K562 (cell line): ENCODE measurements at regions not wholly inside any gene's neighbourhood (a gene's known extent, or its start where the extent isn't known, plus 50 kb on each side); places are given as distances from the start of the nearest gene placed in this dataset.

Experiments
- ATAC-seq: fragments of 200-7000 bp; cut with Tn5 transposase; 3 replicates; pipeline ENCODE4 v1.9.1; 2020; ENCODE audit warnings: moderate library complexity
- BruUV-seq: library from RNA; stranded (reverse); fragments of 400-500 nt; replicated peaks from 2 replicates; lab custom pipeline; 2021; lab: Mats Ljungman, UMichigan
- CTCF ChIA-PET: fragments of 300-600 bp; formaldehyde crosslinking; extraction: SDS; loops from one replicate; lab custom pipeline; 2021; ENCODE audit warnings: low intra/inter-chr PET ratio; lab: Yijun Ruan, JAX
- POLR2A ChIA-PET: fragments of 300-600, 350-650 bp; sonication (Branson Sonifier 250); formaldehyde crosslinking; extraction: SDS; loops from one replicate; lab custom pipeline; 2021; ENCODE audit warnings: antibody characterized with exemption, inconsistent platforms; lab: Yijun Ruan, JAX
- DNase-seq, 4 experiments: peaks; one replicate each; pipeline versions ENCODE4 v3.0.0 to v3.0.0-alpha.2; 2011 to 2018; ENCODE audit warnings: low spot score in 3 of 4, mixed read lengths in 3 of 4; ENCODE audit errors: extremely low read depth in 1 of 4
- FAIRE-seq: peaks from 2 replicates; lab custom pipeline; 2011; peaks lifted over from hg19 to GRCh38; lab: Jason Lieb, UNC
- H2AFZ ChIP-seq: 2 replicates; pipeline ENCODE4 v1.6.0; 2011; ENCODE audit warnings: low read depth, low read length, control low read depth, inconsistent platforms
- H3K27ac ChIP-seq: fragments of 200-600 bp; 3 replicates; pipeline ENCODE4 v1.8.0; 2011; ENCODE audit warnings: low read depth, mild to moderate bottlenecking, control low read depth, inconsistent platforms, low read length, moderate library complexity, mixed read lengths; ENCODE audit errors: extremely low read depth
- H3K27me3 ChIP-seq, 2 experiments: fragments of 300-600 bp in 1 of 2; 2 replicates in 1 of 2; 3 replicates in 1 of 2; pipeline versions ENCODE4 v1.6.0 to v1.8.0; 2011; ENCODE audit warnings: inconsistent platforms in 2 of 2, low read length in 2 of 2, mild to moderate bottlenecking in 1 of 2, mixed read lengths in 1 of 2, moderate library complexity in 1 of 2; ENCODE audit not compliant: control insufficient read depth in 2 of 2, insufficient read depth in 2 of 2
- H3K36me3 ChIP-seq: fragments of 300-600 bp; 3 replicates; pipeline ENCODE4 v1.8.0; 2011; ENCODE audit warnings: mild to moderate bottlenecking, low read length, inconsistent platforms; ENCODE audit not compliant: control insufficient read depth, insufficient read depth
- H3K4me1 ChIP-seq, 2 experiments: fragments of 200-600 bp in 1 of 2; replicated peaks in 1 of 2; 2 replicates in 1 of 2; 3 replicates in 1 of 2; pipeline versions ENCODE4 v1.5.1 to v1.8.0; 2011; ENCODE audit warnings: inconsistent platforms in 2 of 2, low read length in 2 of 2, mild to moderate bottlenecking in 1 of 2, mixed read lengths in 1 of 2, moderate library complexity in 1 of 2; ENCODE audit not compliant: control insufficient read depth in 2 of 2, insufficient read depth in 2 of 2
- H3K4me2 ChIP-seq: 2 replicates; pipeline ENCODE4 v1.6.1; 2011; ENCODE audit warnings: low read length, control low read depth, inconsistent platforms, mixed read lengths; ENCODE audit not compliant: insufficient read depth
- H3K4me3 ChIP-seq: fragments of 200-600 bp; sonication (generic), shearing (Covaris generic); 2 replicates; pipeline ENCODE4 v1.5.1; 2016; ENCODE audit warnings: control low read depth, inconsistent platforms
- H3K79me2 ChIP-seq: fragments of 200-600 bp; 3 replicates; pipeline ENCODE4 v1.8.0; 2011; ENCODE audit warnings: low read length, inconsistent platforms; ENCODE audit not compliant: control insufficient read depth, insufficient read depth
- H3K9ac ChIP-seq, 2 experiments: 2 replicates each; pipeline versions ENCODE4 v1.6.0 to v1.6.1; 2011; ENCODE audit warnings: low read depth in 2 of 2, low read length in 2 of 2, control low read depth in 1 of 2, inconsistent platforms in 1 of 2, mild to moderate bottlenecking in 1 of 2, mixed read lengths in 1 of 2; ENCODE audit not compliant: insufficient read depth in 1 of 2
- H3K9me1 ChIP-seq: one replicate; pipeline ENCODE4 v1.6.0; 2011; ENCODE audit warnings: inconsistent platforms, mild to moderate bottlenecking, low read length, moderate library complexity; ENCODE audit not compliant: control insufficient read depth, insufficient read depth
- H3K9me3 ChIP-seq: replicated peaks from 2 replicates; pipeline ENCODE4 v1.5.1; 2011; ENCODE audit warnings: low read depth, low read length, inconsistent platforms; ENCODE audit not compliant: control insufficient read depth, insufficient read depth
- H4K20me1 ChIP-seq: replicated peaks from 2 replicates; pipeline ENCODE4 v1.6.1; 2011; ENCODE audit warnings: low read length, inconsistent platforms, mixed read lengths; ENCODE audit not compliant: control insufficient read depth, insufficient read depth
- ILK ChIP-seq: fragments of 450-650 bp; IDR thresholded peaks from 2 replicates; pipeline ENCODE4 v1.6.1; 2016; ENCODE audit warnings: missing genetic modification characterization, low read depth, mild to moderate bottlenecking, missing compliant biosample characterization, moderate library complexity, borderline replicate concordance
- WGBS: fragments of 100-300 bp; shearing (Covaris generic); methylation state at CpG from one replicate; pipeline ENCODE4 v1.1.6; 2016; ENCODE audit warnings: low coverage, mixed read lengths; ENCODE audit not compliant: insufficient coverage; ENCODE audit errors: missing lambda C conversion rate; 5-methylcytosine and 5-hydroxymethylcytosine counted together
- in situ Hi-C: fragments of 300-500 bp; cut with MboI; formaldehyde crosslinking; loops from 4 replicates; pipeline ENCODE4 v1.15.0; 2018; ENCODE audit warnings: inconsistent platforms, mixed read lengths
- intact Hi-C: fragments of 100-400 bp; cut with micrococcal nuclease; formaldehyde crosslinking; loops from 2 replicates; pipeline ENCODE4 v1.14.2; 2022
- TF ChIP-seq, protein P1 (sequence below): fragments of 450-650 bp; IDR thresholded peaks from 2 replicates; pipeline ENCODE4 v1.7.1; 2018; ENCODE audit warnings: mild to moderate bottlenecking, low read depth; ENCODE audit not compliant: partially characterized antibody
- TF ChIP-seq, protein P2 (sequence below): conservative IDR thresholded peaks from 2 replicates; pipeline ENCODE4 v1.6.1; 2011; ENCODE audit warnings: low read depth, mild to moderate bottlenecking, low read length; ENCODE audit not compliant: control insufficient read depth

DNA sequence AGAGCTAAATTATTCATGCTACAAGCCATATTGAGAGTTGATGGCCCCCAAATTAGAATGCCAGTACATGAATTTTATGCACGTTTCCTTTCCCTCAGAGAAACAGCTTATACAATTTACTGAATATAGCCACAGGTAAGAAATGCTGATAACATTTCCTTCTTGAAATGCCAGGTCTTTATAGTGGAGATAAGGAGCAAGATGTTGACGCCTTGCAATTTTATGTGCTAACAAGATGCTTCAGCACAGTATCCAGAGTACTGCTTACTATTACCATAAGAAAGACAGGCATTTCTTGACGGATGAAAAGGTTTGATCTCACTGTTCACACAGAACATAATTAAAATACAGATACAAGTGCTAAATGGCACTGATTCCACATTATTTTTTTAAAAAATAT, 223.2 kb upstream of the CTSO start:
- in situ Hi-C loops: no loop called here
- no peak overlapping the region for H3K4me2 ChIP-seq
- POLR2A ChIA-PET: no interaction called here
- H3K36me3 ChIP-seq: no peaks in the 10 kb centered on the region
- no peak for DNase-seq
- BruUV-seq: no TSS peak
- no peak for TF ChIP-seq ILK
- TF ChIP-seq, protein P1, sequence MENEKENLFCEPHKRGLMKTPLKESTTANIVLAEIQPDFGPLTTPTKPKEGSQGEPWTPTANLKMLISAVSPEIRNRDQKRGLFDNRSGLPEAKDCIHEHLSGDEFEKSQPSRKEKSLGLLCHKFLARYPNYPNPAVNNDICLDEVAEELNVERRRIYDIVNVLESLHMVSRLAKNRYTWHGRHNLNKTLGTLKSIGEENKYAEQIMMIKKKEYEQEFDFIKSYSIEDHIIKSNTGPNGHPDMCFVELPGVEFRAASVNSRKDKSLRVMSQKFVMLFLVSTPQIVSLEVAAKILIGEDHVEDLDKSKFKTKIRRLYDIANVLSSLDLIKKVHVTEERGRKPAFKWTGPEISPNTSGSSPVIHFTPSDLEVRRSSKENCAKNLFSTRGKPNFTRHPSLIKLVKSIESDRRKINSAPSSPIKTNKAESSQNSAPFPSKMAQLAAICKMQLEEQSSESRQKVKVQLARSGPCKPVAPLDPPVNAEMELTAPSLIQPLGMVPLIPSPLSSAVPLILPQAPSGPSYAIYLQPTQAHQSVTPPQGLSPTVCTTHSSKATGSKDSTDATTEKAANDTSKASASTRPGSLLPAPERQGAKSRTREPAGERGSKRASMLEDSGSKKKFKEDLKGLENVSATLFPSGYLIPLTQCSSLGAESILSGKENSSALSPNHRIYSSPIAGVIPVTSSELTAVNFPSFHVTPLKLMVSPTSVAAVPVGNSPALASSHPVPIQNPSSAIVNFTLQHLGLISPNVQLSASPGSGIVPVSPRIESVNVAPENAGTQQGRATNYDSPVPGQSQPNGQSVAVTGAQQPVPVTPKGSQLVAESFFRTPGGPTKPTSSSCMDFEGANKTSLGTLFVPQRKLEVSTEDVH: no peak
- TF ChIP-seq, protein P2, sequence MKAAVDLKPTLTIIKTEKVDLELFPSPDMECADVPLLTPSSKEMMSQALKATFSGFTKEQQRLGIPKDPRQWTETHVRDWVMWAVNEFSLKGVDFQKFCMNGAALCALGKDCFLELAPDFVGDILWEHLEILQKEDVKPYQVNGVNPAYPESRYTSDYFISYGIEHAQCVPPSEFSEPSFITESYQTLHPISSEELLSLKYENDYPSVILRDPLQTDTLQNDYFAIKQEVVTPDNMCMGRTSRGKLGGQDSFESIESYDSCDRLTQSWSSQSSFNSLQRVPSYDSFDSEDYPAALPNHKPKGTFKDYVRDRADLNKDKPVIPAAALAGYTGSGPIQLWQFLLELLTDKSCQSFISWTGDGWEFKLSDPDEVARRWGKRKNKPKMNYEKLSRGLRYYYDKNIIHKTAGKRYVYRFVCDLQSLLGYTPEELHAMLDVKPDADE: no peak
- TF ChIP-seq, all 486 proteins: peak for 0
- Histone ChIP-seq H3K9me3 (no peaks in the 10 kb centered on the region), H3K27me3 (no peaks in the 10 kb centered on the region), H3K9me1 (no peaks in the 10 kb centered on the region), H3K27ac (no peak overlapping the region), H4K20me1 (no peaks in the 10 kb centered on the region), H3K9ac (no peak overlapping the region), H2AFZ (no peak overlapping the region), H3K4me3 (no peak overlapping the region), H3K79me2 (no peaks in the 10 kb centered on the region), H3K4me1 (no peaks in the 10 kb centered on the region)
- WGBS: 0% methylated on average over 3 of the region's 3 CpGs
- ATAC-seq (no peak), FAIRE-seq (no peak)
- intact Hi-C loops: no loop called here
- CTCF ChIA-PET: no interaction called here
